Liver (tissue), 8 donors: ENCODE measurements at regions not wholly inside any gene's neighbourhood (a gene's known extent, or its start where the extent isn't known, plus 50 kb on each side); places are given as distances from the start of the nearest gene placed in this dataset.

Experiments
- DNase-seq: peaks from one replicate; pipeline ENCODE4 v3.0.0-alpha.2; 2017; ENCODE audit warnings: low spot score
- H3K27ac ChIP-seq, 2 donors: one replicate each; pipeline ENCODE4 v1.7.0; 2013; ENCODE audit warnings: inconsistent platforms in 2 of 2, low read length in 2 of 2, control low read depth in 1 of 2, low read depth in 1 of 2, mild to moderate bottlenecking in 1 of 2
- H3K27me3 ChIP-seq, 4 donors: one replicate each; pipeline versions ENCODE4 v1.6.1 to v1.7.0; 2013; ENCODE audit warnings: low read length in 3 of 4, inconsistent platforms in 1 of 4, mild to moderate bottlenecking in 1 of 4, moderate library complexity in 1 of 4; ENCODE audit not compliant: control insufficient read depth in 4 of 4, insufficient read depth in 4 of 4
- H3K36me3 ChIP-seq, 4 donors: one replicate each; pipeline versions ENCODE4 v1.6.1 to v1.7.0; 2013; ENCODE audit warnings: low read length in 3 of 4, mild to moderate bottlenecking in 3 of 4, low read depth in 1 of 4, moderate library complexity in 1 of 4; ENCODE audit not compliant: control insufficient read depth in 4 of 4, insufficient read depth in 3 of 4
- H3K4me1 ChIP-seq, 4 donors: one replicate each; pipeline versions ENCODE4 v1.6.1 to v1.7.0; 2013; ENCODE audit warnings: low read length in 3 of 4, mild to moderate bottlenecking in 3 of 4, moderate library complexity in 1 of 4; ENCODE audit not compliant: control insufficient read depth in 4 of 4, insufficient read depth in 4 of 4
- H3K4me3 ChIP-seq, 3 donors: one replicate each; pipeline versions ENCODE4 v1.6.1 to v1.7.0; 2013; ENCODE audit warnings: low read length in 3 of 3, control low read depth in 1 of 3, low read depth in 1 of 3, mild to moderate bottlenecking in 1 of 3
- H3K9ac ChIP-seq, 2 donors: one replicate each; pipeline ENCODE4 v1.7.0; 2013; ENCODE audit warnings: low read length in 2 of 2, mild to moderate bottlenecking in 2 of 2, moderate library complexity in 2 of 2, control low read depth in 1 of 2, low read depth in 1 of 2
- H3K9me3 ChIP-seq, 4 donors: one replicate each; pipeline versions ENCODE4 v1.6.1 to v1.7.0; 2013; ENCODE audit warnings: low read length in 3 of 4; ENCODE audit not compliant: control insufficient read depth in 4 of 4
- CTCF ChIP-seq: fragments of 150-350 bp; IDR thresholded peaks from 2 replicates; pipeline ENCODE4 v1.5.1; 2017; ENCODE audit warnings: improper control_type of control experiment, low read depth, low read length; ENCODE audit not compliant: missing input control
- EGR1 ChIP-seq, 2 donors: IDR thresholded peaks; 2 replicates each; pipeline ENCODE4 v1.6.1; 2016 to 2018; ENCODE audit warnings: antibody characterized with exemption in 2 of 2, low read depth in 2 of 2
- FOXA1 ChIP-seq: IDR thresholded peaks from 2 replicates; pipeline ENCODE4 v1.6.1; 2016; ENCODE audit warnings: antibody characterized with exemption
- FOXA2 ChIP-seq: IDR thresholded peaks from 2 replicates; pipeline ENCODE4 v1.6.1; 2016; ENCODE audit warnings: antibody characterized with exemption
- GABPA ChIP-seq, 2 donors: IDR thresholded peaks in 1 of 2; conservative IDR thresholded peaks in 1 of 2; 2 replicates each; pipeline ENCODE4 v1.6.1; 2016; ENCODE audit warnings: antibody characterized with exemption in 2 of 2, mild to moderate bottlenecking in 1 of 2, moderate library complexity in 1 of 2
- HNF4A ChIP-seq, 2 donors: conservative IDR thresholded peaks; 2 replicates each; pipeline ENCODE4 v1.6.1; 2016; ENCODE audit warnings: antibody characterized with exemption in 2 of 2, mild to moderate bottlenecking in 2 of 2
- HNF4G ChIP-seq: IDR thresholded peaks from 2 replicates; pipeline ENCODE4 v1.6.1; 2016; ENCODE audit warnings: antibody characterized with exemption
- JUND ChIP-seq, 2 donors: IDR thresholded peaks; 2 replicates each; pipeline ENCODE4 v1.6.1; 2016; ENCODE audit warnings: antibody characterized with exemption in 2 of 2
- MAX ChIP-seq: IDR thresholded peaks from 2 replicates; pipeline ENCODE4 v1.6.1; 2016; ENCODE audit warnings: antibody characterized with exemption
- NR2F2 ChIP-seq: IDR thresholded peaks from 2 replicates; pipeline ENCODE4 v1.6.1; 2016; ENCODE audit warnings: antibody characterized with exemption
- RAD21 ChIP-seq, 2 donors: IDR thresholded peaks; 2 replicates each; pipeline ENCODE4 v1.6.1; 2016; ENCODE audit warnings: antibody characterized with exemption in 2 of 2, mild to moderate bottlenecking in 2 of 2
- RXRA ChIP-seq, 2 donors: IDR thresholded peaks; 2 replicates each; pipeline ENCODE4 v1.6.1; 2017 to 2018; ENCODE audit warnings: antibody characterized with exemption in 2 of 2, mild to moderate bottlenecking in 1 of 2
- SP1 ChIP-seq: IDR thresholded peaks from 2 replicates; pipeline ENCODE4 v1.6.1; 2018; ENCODE audit warnings: antibody characterized with exemption, mild to moderate bottlenecking
- TAF1 ChIP-seq: conservative IDR thresholded peaks from 2 replicates; pipeline ENCODE4 v1.6.1; 2016; ENCODE audit warnings: antibody characterized with exemption, mild to moderate bottlenecking
- YY1 ChIP-seq: IDR thresholded peaks from 2 replicates; pipeline ENCODE4 v1.6.1; 2016; ENCODE audit warnings: antibody characterized with exemption, mild to moderate bottlenecking
- ZBTB33 ChIP-seq: IDR thresholded peaks from 2 replicates; pipeline ENCODE4 v1.6.1; 2016; ENCODE audit warnings: antibody characterized with exemption
- WGBS: extraction: QIAGEN DNeasy Blood & Tissue Kit; methylation state at CpG from one replicate; pipeline ENCODE4 v1.1.7; 2013; 5-methylcytosine and 5-hydroxymethylcytosine counted together
- TF ChIP-seq, protein P1 (sequence below): IDR thresholded peaks from 2 replicates; pipeline ENCODE4 v1.6.1; 2016; ENCODE audit warnings: antibody characterized with exemption
- TF ChIP-seq, protein P2 (sequence below): IDR thresholded peaks from 2 replicates; pipeline ENCODE4 v1.6.1; 2016; ENCODE audit warnings: antibody characterized with exemption, mild to moderate bottlenecking
- donor health status: healthy.
- donor health status: healthy.
- donor health status: healthy.
- donor health status: healthy.
- donor health status: healthy.

DNA sequence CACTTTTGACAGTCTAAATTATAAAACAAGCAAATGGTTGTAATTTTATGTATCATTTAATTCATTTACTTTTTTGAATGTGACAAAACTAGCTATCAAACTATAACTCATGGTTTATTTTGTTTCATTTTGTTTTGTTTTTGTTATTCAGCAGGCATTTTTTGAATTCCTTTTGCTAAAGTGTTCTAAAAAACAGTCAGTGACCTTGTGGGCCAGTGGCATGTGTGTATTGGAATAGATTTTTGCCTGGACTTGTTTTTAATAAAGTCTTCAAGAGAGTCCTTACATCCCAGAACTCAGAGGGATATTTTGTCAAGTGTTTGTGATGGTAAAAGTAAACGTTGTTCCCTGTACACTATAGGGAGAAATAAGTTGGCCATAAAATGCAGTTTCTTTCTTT is 369.7 kb upstream of the SYT1 start:
- no peaks in the 10 kb centered on the region for H3K4me1 ChIP-seq
- no peaks in the 10 kb centered on the region for H3K36me3 ChIP-seq
- H3K9ac ChIP-seq, result no peak overlapping the region
- TF ChIP-seq GABPA (IDR thresholded peaks at IDR 0.05 in 1 of 2, conservative IDR thresholded peaks at IDR 0.05 in 1 of 2), result no peak
- TF ChIP-seq FOXA2, result no peak
- no peak for TF ChIP-seq MAX
- no peak for TF ChIP-seq RAD21 (IDR thresholded peaks at IDR 0.05)
- TF ChIP-seq YY1, result no peak
- TF ChIP-seq, protein P1, sequence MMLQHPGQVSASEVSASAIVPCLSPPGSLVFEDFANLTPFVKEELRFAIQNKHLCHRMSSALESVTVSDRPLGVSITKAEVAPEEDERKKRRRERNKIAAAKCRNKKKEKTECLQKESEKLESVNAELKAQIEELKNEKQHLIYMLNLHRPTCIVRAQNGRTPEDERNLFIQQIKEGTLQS, result no peak
- no peak for TF ChIP-seq JUND (IDR thresholded peaks at IDR 0.05)
- TF ChIP-seq TAF1, result no peak
- TF ChIP-seq, protein P2, sequence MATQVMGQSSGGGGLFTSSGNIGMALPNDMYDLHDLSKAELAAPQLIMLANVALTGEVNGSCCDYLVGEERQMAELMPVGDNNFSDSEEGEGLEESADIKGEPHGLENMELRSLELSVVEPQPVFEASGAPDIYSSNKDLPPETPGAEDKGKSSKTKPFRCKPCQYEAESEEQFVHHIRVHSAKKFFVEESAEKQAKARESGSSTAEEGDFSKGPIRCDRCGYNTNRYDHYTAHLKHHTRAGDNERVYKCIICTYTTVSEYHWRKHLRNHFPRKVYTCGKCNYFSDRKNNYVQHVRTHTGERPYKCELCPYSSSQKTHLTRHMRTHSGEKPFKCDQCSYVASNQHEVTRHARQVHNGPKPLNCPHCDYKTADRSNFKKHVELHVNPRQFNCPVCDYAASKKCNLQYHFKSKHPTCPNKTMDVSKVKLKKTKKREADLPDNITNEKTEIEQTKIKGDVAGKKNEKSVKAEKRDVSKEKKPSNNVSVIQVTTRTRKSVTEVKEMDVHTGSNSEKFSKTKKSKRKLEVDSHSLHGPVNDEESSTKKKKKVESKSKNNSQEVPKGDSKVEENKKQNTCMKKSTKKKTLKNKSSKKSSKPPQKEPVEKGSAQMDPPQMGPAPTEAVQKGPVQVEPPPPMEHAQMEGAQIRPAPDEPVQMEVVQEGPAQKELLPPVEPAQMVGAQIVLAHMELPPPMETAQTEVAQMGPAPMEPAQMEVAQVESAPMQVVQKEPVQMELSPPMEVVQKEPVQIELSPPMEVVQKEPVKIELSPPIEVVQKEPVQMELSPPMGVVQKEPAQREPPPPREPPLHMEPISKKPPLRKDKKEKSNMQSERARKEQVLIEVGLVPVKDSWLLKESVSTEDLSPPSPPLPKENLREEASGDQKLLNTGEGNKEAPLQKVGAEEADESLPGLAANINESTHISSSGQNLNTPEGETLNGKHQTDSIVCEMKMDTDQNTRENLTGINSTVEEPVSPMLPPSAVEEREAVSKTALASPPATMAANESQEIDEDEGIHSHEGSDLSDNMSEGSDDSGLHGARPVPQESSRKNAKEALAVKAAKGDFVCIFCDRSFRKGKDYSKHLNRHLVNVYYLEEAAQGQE, result no peak
- TF ChIP-seq EGR1 (IDR thresholded peaks at IDR 0.05; ENCODE audit: low read depth in 2 of 2), result no peak
- TF ChIP-seq SP1, result no peak
- TF ChIP-seq FOXA1, result no peak
- no peak for TF ChIP-seq HNF4A (conservative IDR thresholded peaks at IDR 0.05)
- TF ChIP-seq NR2F2, result no peak
- no peak overlapping the region for H3K27ac ChIP-seq
- DNase-seq, result no peak
- WGBS, result 60% methylated on average over 1 of the region's 1 CpG
- no peaks in the 10 kb centered on the region for H3K9me3 ChIP-seq
- no peaks in the 10 kb centered on the region for H3K27me3 ChIP-seq
- no peak overlapping the region for H3K4me3 ChIP-seq

GRCh38 chr12:78501825-78502224 is 362.7 kb upstream of the SYT1 start:
- H3K27ac ChIP-seq, result no peak overlapping the region
- DNase-seq, result no peak
- H3K4me3 ChIP-seq, result no peak overlapping the region
- WGBS, result 70% methylated on average over 2 of the region's 2 CpGs
- no peaks in the 10 kb centered on the region for H3K36me3 ChIP-seq
- H3K27me3 ChIP-seq, result no peaks in the 10 kb centered on the region
- no peaks in the 10 kb centered on the region for H3K9me3 ChIP-seq
- no peak overlapping the region for H3K9ac ChIP-seq
- TF ChIP-seq CTCF, result no peak
- no peak for TF ChIP-seq FOXA1
- TF ChIP-seq, protein P1, result no peak
- TF ChIP-seq, protein P2, result no peak
- no peak for TF ChIP-seq ZBTB33
- no peak for TF ChIP-seq RXRA (IDR thresholded peaks at IDR 0.05)
- no peak for TF ChIP-seq GABPA (IDR thresholded peaks at IDR 0.05 in 1 of 2, conservative IDR thresholded peaks at IDR 0.05 in 1 of 2)
- TF ChIP-seq RAD21 (IDR thresholded peaks at IDR 0.05), result no peak
- TF ChIP-seq SP1, result no peak
- no peak for TF ChIP-seq EGR1 (IDR thresholded peaks at IDR 0.05; ENCODE audit: low read depth in 2 of 2)
- no peak for TF ChIP-seq MAX
- TF ChIP-seq YY1, result no peak
- TF ChIP-seq HNF4G, result no peak
- TF ChIP-seq FOXA2, result no peak
- no peak for TF ChIP-seq TAF1
- no peaks in the 10 kb centered on the region for H3K4me1 ChIP-seq
